A673 (cell line): ENCODE measurements at regions not wholly inside any gene's neighbourhood (a gene's known extent, or its start where the extent isn't known, plus 50 kb on each side); places are given as distances from the start of the nearest gene placed in this dataset.

Experiments
- BruUV-seq: library from RNA; stranded (reverse); fragments of 400-500 nt; replicated peaks from 2 replicates; lab custom pipeline; 2021; lab: Mats Ljungman, UMichigan
- CTCF ChIA-PET: fragments of 300-600 bp; sonication (Branson Sonifier 250); formaldehyde crosslinking; loops from one replicate; lab custom pipeline; 2022; ENCODE audit warnings: antibody characterized with exemption; lab: Charles Lee
- POLR2A ChIA-PET: fragments of 300-600 bp; sonication (Branson Sonifier 250); formaldehyde crosslinking; loops from one replicate; lab custom pipeline; 2022; ENCODE audit warnings: antibody characterized with exemption; ENCODE audit not compliant: low non-redundant PET; lab: Charles Lee
- DNase-seq: peaks from one replicate; pipeline ENCODE4 v3.0.0-alpha.2; 2015; ENCODE audit warnings: low spot score
- H3K27ac ChIP-seq: fragments of 200-600 bp; sonication (generic); 2 replicates; pipeline ENCODE4 v1.5.1; 2016; ENCODE audit warnings: mixed run types, low read depth, mild to moderate bottlenecking, mixed read lengths, antibody characterized with exemption, low read length; ENCODE audit not compliant: poor library complexity, severe bottlenecking
- H3K27me3 ChIP-seq: fragments of 200-600 bp; sonication (generic); replicated peaks from 2 replicates; pipeline ENCODE4 v1.6.1; 2017; ENCODE audit warnings: mixed run types, low read depth, mild to moderate bottlenecking, mixed read lengths, antibody characterized with exemption, low read length; ENCODE audit not compliant: insufficient read depth, poor library complexity
- H3K36me3 ChIP-seq: fragments of 200-600 bp; sonication (generic); 2 replicates; pipeline ENCODE4 v1.6.1; 2016; ENCODE audit warnings: mixed run types, mild to moderate bottlenecking, mixed read lengths, antibody characterized with exemption, low read length; ENCODE audit not compliant: insufficient read depth, poor library complexity, severe bottlenecking
- H3K4me1 ChIP-seq: fragments of 200-600 bp; sonication (generic); 2 replicates; pipeline ENCODE4 v1.6.1; 2017; ENCODE audit warnings: mixed run types, mild to moderate bottlenecking, mixed read lengths, antibody characterized with exemption, low read length; ENCODE audit not compliant: insufficient read depth, poor library complexity, severe bottlenecking
- H3K4me3 ChIP-seq: fragments of 200-600 bp; sonication (generic); 2 replicates; pipeline ENCODE4 v1.5.1; 2016; ENCODE audit warnings: low read depth, mixed run types, mild to moderate bottlenecking, mixed read lengths, low read length; ENCODE audit not compliant: poor library complexity, severe bottlenecking
- H3K9me3 ChIP-seq: fragments of 200-600 bp; sonication (generic); 2 replicates; pipeline ENCODE4 v1.6.1; 2016; ENCODE audit warnings: mixed run types, low read depth, mild to moderate bottlenecking, mixed read lengths, antibody characterized with exemption, low read length; ENCODE audit not compliant: poor library complexity, severe bottlenecking
- EZH2 ChIP-seq: fragments of 200-600 bp; sonication (generic); IDR thresholded peaks from 2 replicates; pipeline ENCODE4 v1.6.1; 2017; ENCODE audit warnings: borderline replicate concordance, low read depth, mild to moderate bottlenecking, mixed read lengths, antibody characterized with exemption, low read length; ENCODE audit not compliant: poor library complexity, severe bottlenecking
- intact Hi-C: fragments of 100-400 bp; cut with micrococcal nuclease; formaldehyde crosslinking; loops from one replicate; pipeline ENCODE4 v1.10.0; 2022; ENCODE audit not compliant: unreplicated experiment
- TF ChIP-seq, protein P1 (sequence below): fragments of 300-800, 200-600 bp; sonication (generic); conservative IDR thresholded peaks from 2 replicates; pipeline ENCODE4 v1.5.1; 2017; ENCODE audit warnings: low read depth, mild to moderate bottlenecking, antibody characterized with exemption, low read length, moderate library complexity, mixed read lengths

DNA sequence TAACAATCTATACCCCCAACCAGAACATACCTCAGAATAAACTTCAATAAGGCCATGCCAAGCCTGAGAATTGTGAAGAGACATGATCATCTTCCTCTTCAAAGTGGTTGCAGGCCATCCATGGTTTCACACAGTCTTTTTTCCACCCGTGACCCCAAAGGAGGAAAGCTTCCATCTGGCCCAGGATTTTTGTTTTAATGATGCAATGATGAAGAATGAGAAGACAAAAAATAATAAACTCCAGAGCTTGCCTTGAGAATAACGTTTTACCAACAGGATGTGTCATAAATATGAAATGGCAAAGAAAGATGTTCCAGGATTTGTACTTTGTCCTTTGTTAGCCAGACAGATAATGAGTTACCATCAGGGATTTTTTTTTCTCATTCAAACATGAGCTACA, 201.9 kb downstream of the WNT5A start:
- BruUV-seq: no TSS peak
- DNase-seq: no peak
- intact Hi-C loops: no loop called here

DNA sequence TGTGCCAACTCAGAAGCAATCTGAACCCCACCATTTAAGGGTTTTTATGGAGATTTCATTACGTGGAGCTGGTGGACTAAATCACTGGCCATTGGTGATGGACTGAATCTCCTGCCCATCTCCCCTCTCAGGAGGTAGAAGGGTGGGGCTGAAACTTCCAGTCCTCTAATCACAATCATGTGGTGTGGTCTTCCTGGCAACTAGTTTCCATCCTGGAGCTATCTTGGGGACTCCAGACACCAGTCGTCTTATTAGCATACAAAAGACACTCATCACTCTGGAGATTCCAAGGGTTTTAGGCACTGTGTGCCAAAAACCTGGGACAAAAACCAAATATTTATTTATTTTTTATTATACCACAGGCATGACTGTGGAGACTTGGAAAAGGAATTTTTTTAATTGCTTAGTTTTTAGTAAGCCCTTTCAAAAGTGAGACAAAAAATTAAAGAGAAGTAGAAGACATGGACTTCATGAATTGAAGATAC, 203.6 kb downstream of the WNT5A start:
- intact Hi-C loops: no loop called here
- Histone ChIP-seq H3K27ac (no peak overlapping the region), H3K36me3 (no peaks in the 10 kb centered on the region), H3K9me3 (no peaks in the 10 kb centered on the region), H3K4me1 (no peaks in the 10 kb centered on the region), H3K4me3 (no peak overlapping the region), H3K27me3 (no peaks in the 10 kb centered on the region)
- DNase-seq: no peak
- BruUV-seq: no TSS peak
- POLR2A ChIA-PET: no interaction called here
- CTCF ChIA-PET: no interaction called here
- no peak for TF ChIP-seq EZH2
- TF ChIP-seq, protein P1, sequence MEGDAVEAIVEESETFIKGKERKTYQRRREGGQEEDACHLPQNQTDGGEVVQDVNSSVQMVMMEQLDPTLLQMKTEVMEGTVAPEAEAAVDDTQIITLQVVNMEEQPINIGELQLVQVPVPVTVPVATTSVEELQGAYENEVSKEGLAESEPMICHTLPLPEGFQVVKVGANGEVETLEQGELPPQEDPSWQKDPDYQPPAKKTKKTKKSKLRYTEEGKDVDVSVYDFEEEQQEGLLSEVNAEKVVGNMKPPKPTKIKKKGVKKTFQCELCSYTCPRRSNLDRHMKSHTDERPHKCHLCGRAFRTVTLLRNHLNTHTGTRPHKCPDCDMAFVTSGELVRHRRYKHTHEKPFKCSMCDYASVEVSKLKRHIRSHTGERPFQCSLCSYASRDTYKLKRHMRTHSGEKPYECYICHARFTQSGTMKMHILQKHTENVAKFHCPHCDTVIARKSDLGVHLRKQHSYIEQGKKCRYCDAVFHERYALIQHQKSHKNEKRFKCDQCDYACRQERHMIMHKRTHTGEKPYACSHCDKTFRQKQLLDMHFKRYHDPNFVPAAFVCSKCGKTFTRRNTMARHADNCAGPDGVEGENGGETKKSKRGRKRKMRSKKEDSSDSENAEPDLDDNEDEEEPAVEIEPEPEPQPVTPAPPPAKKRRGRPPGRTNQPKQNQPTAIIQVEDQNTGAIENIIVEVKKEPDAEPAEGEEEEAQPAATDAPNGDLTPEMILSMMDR: no peak

More for the DNA sequence above, 201.9 kb downstream of the WNT5A start:
- POLR2A ChIA-PET: no interaction called here
- Histone ChIP-seq H3K36me3 (no peaks in the 10 kb centered on the region), H3K4me3 (no peak overlapping the region), H3K27ac (no peak overlapping the region), H3K27me3 (no peaks in the 10 kb centered on the region), H3K4me1 (no peaks in the 10 kb centered on the region), H3K9me3 (no peaks in the 10 kb centered on the region)
- CTCF ChIA-PET: no interaction called here
- TF ChIP-seq, protein P1: no peak
- no peak for TF ChIP-seq EZH2

DNA sequence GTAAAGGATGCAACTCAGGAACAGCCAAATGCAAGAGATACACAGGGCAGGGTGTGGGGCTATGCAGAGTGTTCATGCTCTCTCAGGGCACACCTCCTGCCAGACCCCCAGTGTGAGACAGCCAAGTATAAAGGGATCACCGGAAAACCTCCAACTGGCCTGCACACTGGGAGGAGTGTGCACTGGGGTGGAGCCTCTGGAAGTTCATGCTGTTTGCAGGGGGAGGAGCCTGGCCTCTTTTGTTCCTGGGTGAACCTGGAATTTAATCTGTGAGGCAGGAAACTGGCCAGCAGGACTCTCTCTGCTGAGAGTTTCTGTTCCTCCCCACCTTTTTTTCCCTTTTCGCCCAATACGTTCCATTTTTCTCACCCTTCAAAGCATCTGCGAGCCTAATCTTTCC, 204.1 kb downstream of the WNT5A start:
- no TSS peak for BruUV-seq
- Histone ChIP-seq H3K27ac (no peak overlapping the region), H3K4me3 (no peak overlapping the region), H3K36me3 (no peaks in the 10 kb centered on the region), H3K9me3 (no peaks in the 10 kb centered on the region), H3K27me3 (no peaks in the 10 kb centered on the region), H3K4me1 (no peaks in the 10 kb centered on the region)
- POLR2A ChIA-PET: no interaction called here
- peak; percentile 4 for DNase-seq
- CTCF ChIA-PET: no interaction called here
- intact Hi-C loops: no loop called here
- TF ChIP-seq, protein P1: no peak
- TF ChIP-seq EZH2: no peak
